ENCODE measurements at regions not wholly inside any gene's neighbourhood (a gene's known extent, or its start where the extent isn't known, plus 50 kb on each side); places are given as distances from the start of the nearest gene placed in this dataset.

GRCh38 chr5:3511519-3511918 is 84.1 kb upstream of the IRX1 start:
- no peaks in the 10 kb centered on the region for H3K36me3 ChIP-seq (ENCODE audit: insufficient read depth, low read length)
- no peaks in the 10 kb centered on the region for H3K9me3 ChIP-seq (ENCODE audit: insufficient read depth, low read depth, low read length)
- no peak overlapping the region for H3K4me3 ChIP-seq (ENCODE audit: low read length, poor library complexity, severe bottlenecking)
- no peaks in the 10 kb centered on the region for H3K4me1 ChIP-seq (ENCODE audit: insufficient read depth, low read length, poor library complexity, severe bottlenecking)
- no peak overlapping the region for H2AFZ ChIP-seq (ENCODE audit: low read length)
- no peak overlapping the region for H3K9ac ChIP-seq (ENCODE audit: low read depth, low read length, poor library complexity, severe bottlenecking)
- no peaks in the 10 kb centered on the region for H3K9me2 ChIP-seq (replicated peaks; ENCODE audit: low read depth, low read length)
- TF ChIP-seq EZH2phosphoT487 (IDR thresholded peaks at IDR 0.05; ENCODE audit: borderline replicate concordance) = no peak
- no peak for TF ChIP-seq CTCF (conservative IDR thresholded peaks at IDR 0.05; ENCODE audit: low read length)
- no peaks in the 10 kb centered on the region for H3K79me2 ChIP-seq (ENCODE audit: insufficient read depth, low read length)
- H3K4me2 ChIP-seq (ENCODE audit: low read depth, low read length, poor library complexity, severe bottlenecking) = no peak overlapping the region
- no peaks in the 10 kb centered on the region for H4K20me1 ChIP-seq (ENCODE audit: insufficient read depth, low read length, poor library complexity, severe bottlenecking)
- no peaks in the 10 kb centered on the region for H3K27me3 ChIP-seq (ENCODE audit: insufficient read depth, low read length, poor library complexity, severe bottlenecking)
- no peaks in the 10 kb centered on the region for H3F3A ChIP-seq (ENCODE audit: low read depth)

DNA sequence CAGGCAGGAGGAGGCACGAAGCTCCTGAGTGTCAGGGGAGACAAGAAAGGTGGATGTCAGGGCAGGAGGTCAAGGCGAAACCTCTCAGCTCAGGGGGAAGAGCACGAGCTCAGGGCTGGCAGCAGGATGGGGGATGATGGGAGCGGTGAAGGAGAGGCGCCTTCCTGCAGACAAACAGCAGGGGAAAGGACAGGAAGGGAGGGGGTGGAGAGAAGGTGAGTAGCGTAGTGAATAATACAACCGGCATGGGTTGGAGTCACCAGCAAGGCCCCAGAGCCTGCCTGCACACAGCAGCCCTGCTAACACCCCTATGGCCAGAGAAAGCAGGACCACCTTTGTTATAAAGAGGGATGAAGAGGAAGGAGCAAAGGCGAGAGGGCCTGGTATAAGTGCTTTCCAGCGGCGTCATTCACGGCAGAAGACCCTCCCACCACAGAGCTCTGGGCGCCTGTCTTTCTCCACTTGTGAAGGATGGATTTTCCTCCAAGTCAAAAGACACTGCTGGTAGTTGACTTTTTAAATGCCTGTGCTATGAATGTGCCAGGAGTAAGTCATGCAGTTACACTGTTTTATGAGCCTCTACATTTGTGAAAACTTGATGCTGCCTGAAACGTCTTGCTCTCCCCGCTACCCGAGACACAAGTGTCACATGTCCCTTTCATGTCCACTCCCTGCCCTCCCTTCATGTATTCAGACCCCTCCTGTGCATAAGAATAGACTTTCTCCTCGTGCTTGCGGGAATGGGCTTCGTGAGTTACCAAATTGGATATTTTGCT is 84.8 kb upstream of the IRX1 start:
- no peak overlapping the region for H3K4me3 ChIP-seq (ENCODE audit: low read length, poor library complexity, severe bottlenecking)
- no peaks in the 10 kb centered on the region for H3K27me3 ChIP-seq (ENCODE audit: insufficient read depth, low read length, poor library complexity, severe bottlenecking)

DNA sequence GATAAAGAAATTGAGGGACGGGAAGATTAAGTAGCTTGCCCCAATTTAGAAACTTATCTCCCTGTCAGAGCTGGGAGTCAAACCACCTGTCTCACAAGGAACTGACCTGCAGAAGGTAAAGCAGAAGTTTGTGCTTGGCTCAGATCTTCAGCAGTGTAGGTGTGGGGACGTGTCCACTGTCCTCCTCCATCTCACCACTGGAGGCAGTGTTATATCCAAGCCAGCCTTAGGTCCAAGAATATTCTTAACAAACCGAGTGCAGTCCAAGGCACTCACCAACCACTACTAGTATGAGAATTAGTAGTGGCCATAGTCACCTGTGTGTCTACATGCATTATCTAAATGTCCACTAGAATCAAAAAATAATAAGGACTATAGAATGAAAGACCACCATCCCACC is 86.3 kb upstream of the IRX1 start:
- Histone ChIP-seq H3F3A (ENCODE audit: low read depth) (no peaks in the 10 kb centered on the region), H3K9me3 (ENCODE audit: insufficient read depth, low read depth, low read length) (no peaks in the 10 kb centered on the region), H3K9ac (ENCODE audit: low read depth, low read length, poor library complexity, severe bottlenecking) (no peak overlapping the region), H3K36me3 (ENCODE audit: insufficient read depth, low read length) (no peaks in the 10 kb centered on the region), H3K79me2 (ENCODE audit: insufficient read depth, low read length) (no peaks in the 10 kb centered on the region), H3K4me2 (ENCODE audit: low read depth, low read length, poor library complexity, severe bottlenecking) (no peak overlapping the region), H2AFZ (ENCODE audit: low read length) (no peak overlapping the region), H3K27me3 (ENCODE audit: insufficient read depth, low read length, poor library complexity, severe bottlenecking) (no peaks in the 10 kb centered on the region), H3K9me2 (replicated peaks; ENCODE audit: low read depth, low read length) (no peaks in the 10 kb centered on the region), H3K4me1 (ENCODE audit: insufficient read depth, low read length, poor library complexity, severe bottlenecking) (no peaks in the 10 kb centered on the region), H4K20me1 (ENCODE audit: insufficient read depth, low read length, poor library complexity, severe bottlenecking) (no peaks in the 10 kb centered on the region), H3K4me3 (ENCODE audit: low read length, poor library complexity, severe bottlenecking) (no peak overlapping the region)
- TF ChIP-seq EZH2phosphoT487 (IDR thresholded peaks at IDR 0.05; ENCODE audit: borderline replicate concordance) = no peak
- peak; percentile 44 for TF ChIP-seq CTCF (conservative IDR thresholded peaks at IDR 0.05; ENCODE audit: low read length)

More for the DNA sequence above, 84.8 kb upstream of the IRX1 start:
- no peaks in the 10 kb centered on the region for H4K20me1 ChIP-seq (ENCODE audit: insufficient read depth, low read length, poor library complexity, severe bottlenecking)
- no peak overlapping the region for H3K4me2 ChIP-seq (ENCODE audit: low read depth, low read length, poor library complexity, severe bottlenecking)
- no peak overlapping the region for H2AFZ ChIP-seq (ENCODE audit: low read length)
- H3F3A ChIP-seq (ENCODE audit: low read depth) = no peaks in the 10 kb centered on the region
- no peaks in the 10 kb centered on the region for H3K9me3 ChIP-seq (ENCODE audit: insufficient read depth, low read depth, low read length)
- no peak for TF ChIP-seq EZH2phosphoT487 (IDR thresholded peaks at IDR 0.05; ENCODE audit: borderline replicate concordance)
- TF ChIP-seq CTCF (conservative IDR thresholded peaks at IDR 0.05; ENCODE audit: low read length) = no peak
- no peaks in the 10 kb centered on the region for H3K4me1 ChIP-seq (ENCODE audit: insufficient read depth, low read length, poor library complexity, severe bottlenecking)
- no peak overlapping the region for H3K9ac ChIP-seq (ENCODE audit: low read depth, low read length, poor library complexity, severe bottlenecking)
- no peaks in the 10 kb centered on the region for H3K79me2 ChIP-seq (ENCODE audit: insufficient read depth, low read length)
- no peaks in the 10 kb centered on the region for H3K9me2 ChIP-seq (replicated peaks; ENCODE audit: low read depth, low read length)
- H3K36me3 ChIP-seq (ENCODE audit: insufficient read depth, low read length) = no peaks in the 10 kb centered on the region

Measured in Loucy (cell line).